ENCODE measurements at regions not wholly inside any gene's neighbourhood (a gene's known extent, or its start where the extent isn't known, plus 50 kb on each side); places are given as distances from the start of the nearest gene placed in this dataset.

DNA sequence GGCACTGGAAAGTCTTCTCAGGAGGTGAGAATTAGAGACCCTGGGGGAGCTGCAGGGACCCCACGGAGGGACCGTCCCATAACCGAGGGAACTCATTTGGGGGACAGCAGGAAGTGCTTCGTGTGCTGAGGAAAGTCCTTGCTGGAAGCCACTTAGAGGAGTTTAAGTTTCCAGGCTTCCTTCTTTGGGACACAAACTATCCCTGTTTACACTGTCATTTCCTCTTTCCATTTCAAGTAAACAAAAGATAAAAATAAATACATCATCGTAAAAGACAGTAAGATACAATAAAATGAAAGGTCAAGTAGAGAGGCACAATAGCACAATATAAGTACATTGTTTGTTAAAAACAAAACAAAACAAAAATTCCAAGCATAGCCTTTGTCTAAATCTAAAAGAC, 101.2 kb downstream of the TTLL2 start:
- Histone ChIP-seq H3K9me3 (no peaks in the 10 kb centered on the region), H3K36me3 (no peaks in the 10 kb centered on the region), H3K4me3 (no peak overlapping the region), H3K27ac (no peak overlapping the region), H3K27me3 (no peaks in the 10 kb centered on the region), H3K4me1 (peaks cover 4% of the 10 kb centered on the region), H3K9ac (ENCODE audit: low read depth in 2 of 2, low read length in 2 of 2) (no peak overlapping the region)
- no peak for DNase-seq
- intact Hi-C loops (cut with DNase I) = no loop called here
- TF ChIP-seq, protein P1, sequence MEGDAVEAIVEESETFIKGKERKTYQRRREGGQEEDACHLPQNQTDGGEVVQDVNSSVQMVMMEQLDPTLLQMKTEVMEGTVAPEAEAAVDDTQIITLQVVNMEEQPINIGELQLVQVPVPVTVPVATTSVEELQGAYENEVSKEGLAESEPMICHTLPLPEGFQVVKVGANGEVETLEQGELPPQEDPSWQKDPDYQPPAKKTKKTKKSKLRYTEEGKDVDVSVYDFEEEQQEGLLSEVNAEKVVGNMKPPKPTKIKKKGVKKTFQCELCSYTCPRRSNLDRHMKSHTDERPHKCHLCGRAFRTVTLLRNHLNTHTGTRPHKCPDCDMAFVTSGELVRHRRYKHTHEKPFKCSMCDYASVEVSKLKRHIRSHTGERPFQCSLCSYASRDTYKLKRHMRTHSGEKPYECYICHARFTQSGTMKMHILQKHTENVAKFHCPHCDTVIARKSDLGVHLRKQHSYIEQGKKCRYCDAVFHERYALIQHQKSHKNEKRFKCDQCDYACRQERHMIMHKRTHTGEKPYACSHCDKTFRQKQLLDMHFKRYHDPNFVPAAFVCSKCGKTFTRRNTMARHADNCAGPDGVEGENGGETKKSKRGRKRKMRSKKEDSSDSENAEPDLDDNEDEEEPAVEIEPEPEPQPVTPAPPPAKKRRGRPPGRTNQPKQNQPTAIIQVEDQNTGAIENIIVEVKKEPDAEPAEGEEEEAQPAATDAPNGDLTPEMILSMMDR (IDR thresholded peaks at IDR 0.05) = no peak

DNA sequence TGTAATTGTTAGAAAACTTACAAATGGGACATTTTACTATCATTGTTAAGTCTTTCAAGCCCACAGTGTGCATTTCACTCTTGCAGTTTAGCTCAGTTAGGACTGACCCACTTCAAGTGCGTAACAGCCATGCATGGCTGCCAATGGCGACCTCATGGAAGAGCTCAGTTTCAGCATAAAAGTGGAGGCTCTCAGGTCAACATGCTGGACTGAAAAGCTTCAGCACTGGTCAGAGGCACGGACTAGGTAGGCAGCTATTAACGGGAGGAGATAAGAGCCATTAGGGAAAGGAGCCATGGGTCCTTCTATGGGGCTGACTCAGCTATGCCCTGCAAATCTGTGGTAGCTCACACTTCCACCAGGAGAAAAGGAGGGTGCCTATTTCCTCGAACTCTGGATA, 101.8 kb downstream of the TTLL2 start:
- Histone ChIP-seq H3K4me3 (no peak overlapping the region), H3K4me1 (peaks cover 4% of the 10 kb centered on the region), H3K27me3 (no peaks in the 10 kb centered on the region), H3K9me3 (no peaks in the 10 kb centered on the region), H3K9ac (ENCODE audit: low read depth in 2 of 2, low read length in 2 of 2) (no peak overlapping the region), H3K27ac (no peak overlapping the region), H3K36me3 (no peaks in the 10 kb centered on the region)
- TF ChIP-seq, protein P1 (IDR thresholded peaks at IDR 0.05) = no peak
- no peak for DNase-seq
- intact Hi-C loops (cut with DNase I) = no loop called here

DNA sequence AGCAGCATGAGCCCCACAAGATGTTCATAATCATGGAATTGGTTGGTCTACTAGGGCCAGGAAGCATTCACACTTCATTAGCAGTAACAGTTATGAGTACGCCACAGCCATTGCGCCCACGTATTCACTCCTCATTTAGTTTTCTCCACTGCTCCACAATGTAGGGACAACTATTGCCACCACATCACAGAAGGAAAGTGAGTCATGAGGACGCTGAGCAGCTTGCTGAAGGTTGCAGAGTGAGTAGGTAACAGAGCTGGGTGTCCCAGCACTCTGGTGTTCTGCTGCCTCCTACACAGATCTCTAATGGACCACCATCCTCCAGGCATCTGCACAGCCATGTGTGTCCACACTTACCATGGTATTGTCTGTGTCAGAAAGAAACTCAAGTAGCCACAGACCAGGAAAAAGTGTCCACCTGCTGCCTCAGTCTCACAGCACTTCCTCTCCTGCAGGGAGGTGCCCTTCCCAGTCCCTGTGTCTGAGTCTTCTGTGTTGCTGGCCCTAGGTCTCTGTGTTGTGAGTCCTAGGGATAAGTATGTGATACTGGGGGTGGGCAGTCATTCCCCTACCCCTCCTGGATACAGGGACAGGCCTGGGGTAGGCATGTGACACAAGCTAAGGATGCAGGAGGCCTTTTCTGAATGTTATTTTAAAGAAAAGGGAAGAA, 103.9 kb downstream of the TTLL2 start:
- Histone ChIP-seq H3K4me1 (peaks cover 4% of the 10 kb centered on the region), H3K9ac (ENCODE audit: low read depth in 2 of 2, low read length in 2 of 2) (no peak overlapping the region), H3K9me3 (no peaks in the 10 kb centered on the region), H3K4me3 (no peak overlapping the region), H3K36me3 (no peaks in the 10 kb centered on the region), H3K27me3 (no peaks in the 10 kb centered on the region), H3K27ac (no peak overlapping the region)
- TF ChIP-seq, protein P1 (IDR thresholded peaks at IDR 0.05) = no peak
- no peak for DNase-seq
- intact Hi-C loops (cut with DNase I) = no loop called here

DNA sequence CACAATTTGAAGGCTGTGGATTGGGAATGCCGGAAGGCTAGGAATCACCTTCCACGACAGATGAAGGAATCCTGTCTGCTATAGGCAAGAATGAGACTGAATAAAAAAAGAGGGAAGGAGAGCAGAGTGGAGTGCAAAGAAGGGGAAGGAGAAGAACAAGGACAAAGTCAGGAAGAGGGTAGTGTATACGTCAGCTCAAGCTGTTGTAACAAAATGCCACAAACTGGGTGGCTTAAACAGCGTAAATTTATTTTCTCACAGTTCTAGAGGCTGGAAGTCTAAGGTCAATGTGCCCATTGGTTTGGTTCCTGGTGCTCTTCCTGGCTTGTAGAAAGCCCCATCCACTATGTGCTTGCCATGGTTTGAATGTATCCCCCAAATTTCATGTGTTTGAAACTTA, 104.5 kb downstream of the TTLL2 start:
- Histone ChIP-seq H3K4me3 (no peak overlapping the region), H3K4me1 (peaks cover 4% of the 10 kb centered on the region), H3K9ac (ENCODE audit: low read depth in 2 of 2, low read length in 2 of 2) (no peak overlapping the region), H3K9me3 (no peaks in the 10 kb centered on the region), H3K27me3 (no peaks in the 10 kb centered on the region), H3K27ac (no peak overlapping the region), H3K36me3 (no peaks in the 10 kb centered on the region)
- intact Hi-C loops (cut with DNase I) = no loop called here
- DNase-seq = no peak
- TF ChIP-seq, protein P1 (IDR thresholded peaks at IDR 0.05) = no peak

DNA sequence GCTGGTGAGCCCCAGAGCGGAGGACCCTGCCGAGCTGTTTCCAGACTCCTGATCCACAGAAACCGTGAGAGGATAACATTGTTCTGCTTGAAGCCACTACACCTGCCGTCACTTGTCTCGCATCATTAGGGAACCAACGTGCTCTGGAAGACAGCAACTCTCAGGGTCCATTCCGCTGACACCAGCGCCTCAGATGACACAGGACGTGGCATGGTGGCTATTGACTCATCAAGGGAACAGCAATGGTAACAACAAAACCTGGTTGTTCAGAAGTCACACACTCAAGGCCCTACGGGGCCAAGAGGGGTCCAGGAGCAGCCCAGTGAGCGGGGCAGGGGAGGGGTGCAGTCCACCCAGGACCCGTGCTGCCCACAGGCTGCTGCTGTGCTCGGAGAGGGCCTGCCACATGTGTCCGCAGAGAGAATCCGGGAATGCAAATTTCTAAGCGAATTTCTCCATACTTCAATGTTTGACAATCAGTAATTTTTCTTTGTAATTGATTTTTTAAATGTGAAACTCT, 110.4 kb downstream of the TTLL2 start:
- no peak overlapping the region for H3K4me3 ChIP-seq
- H3K9me3 ChIP-seq = no peaks in the 10 kb centered on the region
- TF ChIP-seq, protein P1 (IDR thresholded peaks at IDR 0.05) = no peak
- intact Hi-C loops (cut with DNase I) = no loop called here
- H3K9ac ChIP-seq (ENCODE audit: low read depth in 2 of 2, low read length in 2 of 2) = no peak overlapping the region
- no peaks in the 10 kb centered on the region for H3K27me3 ChIP-seq
- no peak for DNase-seq
- H3K4me1 ChIP-seq = no peaks in the 10 kb centered on the region
- H3K27ac ChIP-seq = no peak overlapping the region
- H3K36me3 ChIP-seq = no peaks in the 10 kb centered on the region

All from colonic mucosa (tissue), 4 donors.